ENCODE measurements at regions not wholly inside any gene's neighbourhood (a gene's known extent, or its start where the extent isn't known, plus 50 kb on each side); places are given as distances from the start of the nearest gene placed in this dataset.
"Not testable (repeated sequence)": the region's sequence is repeated elsewhere in the genome, so short reads cannot be mapped to it uniquely, and the experiment has no call there.

GRCh38 chr20:5482791-5483190, 128.0 kb downstream of the GPCPD1 start:
- no peak overlapping the region for H3K27ac ChIP-seq
- TF ChIP-seq ZFX (IDR thresholded peaks at IDR 0.05) (no peak), CTCF (conservative IDR thresholded peaks at IDR 0.05) (no peak)

- no peak overlapping the region for H3K27ac ChIP-seq
- TF ChIP-seq CTCF (conservative IDR thresholded peaks at IDR 0.05) (no peak), ZFX (IDR thresholded peaks at IDR 0.05) (no peak)
These were observed 128.9 kb downstream of the GPCPD1 start for GRCh38 chr20:5481872-5482271.

GRCh38 chr20:5480824-5481600, 129.8 kb downstream of the GPCPD1 start:
- TF ChIP-seq ZFX (IDR thresholded peaks at IDR 0.05) (no peak), CTCF (conservative IDR thresholded peaks at IDR 0.05) (no peak)
- H3K27ac ChIP-seq, result no peak overlapping the region

GRCh38 chr20:5474646-5475550, 135.9 kb downstream of the GPCPD1 start:
- TF ChIP-seq CTCF (conservative IDR thresholded peaks at IDR 0.05), result no peak
- H3K27ac ChIP-seq, result no peak overlapping the region

- H3K27ac ChIP-seq, result not testable (repeated sequence)
These were observed 138.9 kb downstream of the GPCPD1 start for GRCh38 chr20:5471866-5472265.

GRCh38 chr20:5471368-5471767, 139.4 kb downstream of the GPCPD1 start:
- TF ChIP-seq ZFX (IDR thresholded peaks at IDR 0.05) (no peak), CTCF (conservative IDR thresholded peaks at IDR 0.05) (no peak)
- no peak overlapping the region for H3K27ac ChIP-seq

- H3K27ac ChIP-seq, result no peak overlapping the region
- no peak for TF ChIP-seq ZFX (IDR thresholded peaks at IDR 0.05)
- no peak for TF ChIP-seq CTCF (conservative IDR thresholded peaks at IDR 0.05)
These were observed 139.9 kb downstream of the GPCPD1 start for GRCh38 chr20:5470943-5471342.

Data from C4-2B (cell line).